ENCODE measurements at regions not wholly inside any gene's neighbourhood (a gene's known extent, or its start where the extent isn't known, plus 50 kb on each side); places are given as distances from the start of the nearest gene placed in this dataset.

DNA sequence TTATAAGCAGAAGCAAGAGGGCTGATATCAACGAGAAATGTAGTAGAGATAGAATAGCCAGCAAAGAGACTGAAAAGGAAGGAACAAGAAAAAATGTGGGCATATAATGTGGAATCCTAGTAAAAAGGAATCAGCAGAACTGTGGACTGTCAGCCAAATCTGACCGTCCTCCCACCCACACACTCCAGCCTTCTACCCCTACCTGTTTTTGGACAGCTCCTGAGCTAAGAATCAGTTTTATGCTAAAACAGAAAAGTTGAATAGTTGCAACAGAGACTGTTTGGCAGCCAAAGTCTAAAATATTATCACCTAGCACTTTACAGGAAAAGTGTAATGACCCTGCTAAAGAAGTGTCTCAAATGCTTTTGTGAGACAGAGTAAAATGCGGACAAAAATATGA lies 533.3 kb upstream of the CXADR start:
- DNase-seq: no peak

GRCh38 chr21:16983420-16983819 lies 529.4 kb upstream of the CXADR start:
- no peak for DNase-seq

- no peak for DNase-seq
Measured at GRCh38 chr21:16992448-16992847, 520.4 kb upstream of the CXADR start.

GRCh38 chr21:16993416-16994038 lies 519.3 kb upstream of the CXADR start:
- DNase-seq: no peak

GRCh38 chr21:17002594-17003257 lies 510.1 kb upstream of the CXADR start:
- DNase-seq: no peak

DNA sequence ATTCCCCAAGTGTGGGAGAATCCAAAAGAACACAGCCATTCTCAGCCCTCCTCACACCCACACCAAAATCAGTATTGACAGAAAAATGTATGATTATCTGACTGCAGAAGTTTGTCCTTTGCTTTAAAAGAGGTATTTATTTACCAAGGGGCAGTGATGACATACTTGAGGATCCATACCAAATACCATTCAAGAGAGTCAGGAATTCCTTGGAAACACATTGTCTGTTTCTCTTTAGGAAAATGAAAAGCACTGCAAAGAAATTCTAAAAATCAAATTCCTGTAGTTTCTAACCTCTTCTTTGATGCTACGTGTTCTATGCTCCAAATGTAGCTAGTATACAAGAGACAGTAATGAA lies 509.6 kb upstream of the CXADR start:
- DNase-seq: no peak

DNA sequence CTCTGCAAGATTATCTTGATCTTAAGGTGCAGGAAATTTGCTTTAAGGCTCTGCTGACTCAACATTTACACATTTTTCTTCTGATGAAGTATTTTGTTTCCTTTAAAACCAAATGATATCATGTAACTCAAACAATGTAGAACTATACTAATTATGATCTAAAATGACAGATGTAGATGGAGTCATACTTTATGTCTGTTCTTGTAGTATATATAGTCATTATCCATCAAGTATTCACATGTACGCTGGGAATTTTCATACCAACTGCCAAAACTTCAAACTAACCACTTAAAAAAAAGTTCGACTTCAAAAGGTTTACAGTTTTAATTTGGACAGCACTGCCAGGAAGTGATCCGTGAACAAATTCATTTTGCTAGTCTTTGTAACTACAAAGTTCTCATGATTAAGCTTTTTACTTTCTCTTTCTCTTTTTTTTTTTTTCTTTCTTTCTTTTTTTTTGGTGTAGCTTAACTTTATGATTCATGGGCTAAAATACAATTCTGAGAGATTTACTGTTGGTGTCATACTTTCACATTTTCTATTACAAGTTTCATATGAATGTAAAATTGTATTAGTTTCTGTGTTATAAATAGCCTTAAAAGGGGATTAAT lies 509.0 kb upstream of the CXADR start:
- DNase-seq: no peak

DNA sequence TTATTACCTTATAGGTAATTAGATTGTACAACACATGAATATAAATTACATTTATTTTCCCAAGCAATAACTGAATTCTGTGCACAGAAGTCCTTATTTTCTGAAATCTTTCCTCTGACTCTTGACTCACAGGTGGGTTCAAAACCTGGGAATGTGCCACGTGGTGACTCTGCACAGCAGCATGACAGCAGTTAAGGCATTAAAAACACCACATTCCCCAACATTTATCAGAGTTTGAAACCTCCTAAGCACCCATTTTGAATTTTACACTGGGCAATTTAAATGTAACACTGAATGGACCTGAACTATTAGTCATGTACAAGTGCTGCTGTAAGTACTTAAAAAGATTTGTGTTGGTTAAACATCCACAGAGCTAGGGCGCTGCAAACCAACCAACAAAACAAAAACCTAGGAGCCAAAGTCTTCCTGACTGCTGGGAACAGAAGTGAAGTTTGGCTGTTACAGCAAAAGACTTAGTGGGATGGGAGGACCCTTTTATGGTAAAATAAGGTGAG lies 480.6 kb upstream of the CXADR start:
- no peak for DNase-seq

DNA sequence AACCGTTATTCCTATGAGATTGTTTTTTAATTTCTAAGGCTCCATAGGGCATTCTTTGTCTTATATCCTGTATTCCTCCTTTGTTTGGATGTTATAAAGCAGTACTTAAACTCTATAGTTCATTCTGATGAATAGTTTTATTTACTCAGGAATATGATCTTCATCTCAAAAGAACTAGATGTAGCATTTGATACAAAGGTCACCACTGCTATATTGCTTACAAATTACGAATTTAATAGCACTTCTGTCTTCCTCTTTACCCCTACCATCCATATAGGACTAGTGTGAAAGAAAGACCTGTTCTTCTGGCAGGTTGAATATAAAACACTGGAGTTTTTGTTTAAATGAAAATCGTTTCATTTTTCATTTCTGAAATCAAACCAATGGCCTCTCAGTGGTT lies 468.1 kb upstream of the CXADR start:
- DNase-seq: no peak

GRCh38 chr21:17045214-17045853 lies 467.5 kb upstream of the CXADR start:
- no peak for DNase-seq

DNA sequence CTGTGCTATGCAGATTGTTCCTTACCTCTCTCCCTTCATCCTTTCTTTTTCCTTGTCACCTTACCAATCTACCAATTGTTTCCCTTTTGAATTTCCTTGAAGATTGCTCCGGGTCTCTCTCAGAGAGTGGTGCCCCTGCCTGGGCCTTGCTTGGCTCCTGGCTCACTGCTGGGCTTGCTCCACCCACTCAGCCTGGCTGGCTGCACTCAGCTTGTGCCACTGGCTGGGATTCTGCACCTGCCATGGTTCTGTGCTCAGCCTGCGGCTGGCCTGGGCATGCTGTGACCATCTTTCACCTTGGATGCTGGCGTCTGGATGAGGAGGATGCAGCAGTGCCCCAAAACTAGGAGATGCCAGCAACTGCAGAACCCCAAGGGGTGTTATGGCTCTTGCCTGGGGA lies 463.9 kb upstream of the CXADR start:
- DNase-seq: no peak

GRCh38 chr21:17050156-17050555 lies 462.7 kb upstream of the CXADR start:
- no peak for DNase-seq

DNA sequence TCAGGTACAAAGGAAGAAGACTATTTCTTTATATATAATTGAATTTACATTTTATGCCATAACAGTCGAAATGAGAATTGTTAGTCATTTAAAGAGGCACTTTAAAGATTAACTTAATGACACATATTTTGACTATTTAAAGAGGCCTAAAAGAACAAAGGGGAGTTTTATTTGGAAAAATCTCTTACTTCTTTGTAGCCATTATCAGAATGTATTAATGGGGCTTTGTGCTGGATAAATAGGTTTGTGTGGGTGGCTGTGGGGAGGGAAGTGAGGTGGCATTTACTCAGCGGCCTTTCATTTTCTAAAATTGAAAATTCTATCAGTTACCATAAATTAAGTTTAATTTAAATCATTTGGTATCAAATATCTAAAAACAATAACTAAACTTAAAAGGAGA lies 462.2 kb upstream of the CXADR start:
- DNase-seq: no peak

GRCh38 chr21:17051054-17051453 lies 461.8 kb upstream of the CXADR start:
- no peak for DNase-seq

- no peak for DNase-seq
Measured at GRCh38 chr21:17053321-17053720, 459.5 kb upstream of the CXADR start.

GRCh38 chr21:17059936-17060335 lies 452.9 kb upstream of the CXADR start:
- DNase-seq: no peak

- no peak for DNase-seq
Measured at GRCh38 chr21:17066006-17066405, 446.8 kb upstream of the CXADR start.

- DNase-seq: no peak
Measured at GRCh38 chr21:17071093-17071492, 441.8 kb upstream of the CXADR start.

DNA sequence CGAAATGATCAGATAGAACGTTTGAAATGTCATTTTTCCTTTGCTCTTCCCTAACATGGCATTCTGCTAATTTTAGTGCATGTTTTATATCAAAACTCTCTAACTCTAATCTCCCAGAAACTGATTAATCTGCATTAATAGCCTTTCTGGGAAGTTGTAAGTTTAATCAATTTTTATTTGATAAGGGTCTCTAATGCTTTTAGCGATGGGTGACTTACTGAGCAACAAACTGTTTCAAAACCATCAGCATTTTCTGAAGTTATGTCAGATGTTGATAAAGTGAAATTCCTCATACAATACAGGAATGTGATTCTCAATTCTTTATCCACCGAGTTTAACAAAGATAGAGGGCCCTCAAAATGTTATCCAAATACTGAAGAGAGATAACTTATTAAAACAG lies 431.6 kb upstream of the CXADR start:
- no peak for DNase-seq

DNA sequence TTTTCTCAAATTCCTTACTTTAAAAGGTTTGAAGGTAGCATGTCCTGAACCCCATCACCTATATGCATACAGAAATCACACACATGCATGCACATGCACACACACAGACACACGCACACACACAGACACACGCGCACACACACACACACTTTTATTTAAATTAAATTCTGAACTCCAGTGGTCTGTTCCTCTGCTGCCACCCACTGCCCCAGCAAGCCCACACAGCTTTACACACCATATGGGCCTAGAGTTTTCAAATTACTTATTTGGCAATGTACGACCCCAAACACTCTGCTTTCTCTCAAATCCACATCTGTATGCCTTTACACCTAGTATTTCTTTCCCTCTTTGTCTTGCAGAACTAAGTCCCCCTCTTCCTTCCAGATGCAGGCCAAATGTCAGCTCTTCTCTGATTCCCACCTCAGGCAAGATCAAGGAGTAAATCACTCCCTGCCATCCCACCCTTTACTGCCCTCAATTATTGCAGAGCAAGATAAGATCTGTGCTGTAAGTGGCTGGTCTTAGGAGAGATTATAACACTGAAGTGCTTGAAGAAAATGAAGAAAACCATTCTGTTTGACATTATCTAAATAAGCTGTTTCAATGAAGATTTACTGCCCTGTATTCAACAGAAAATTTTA lies 429.9 kb upstream of the CXADR start:
- no peak for DNase-seq

DNA sequence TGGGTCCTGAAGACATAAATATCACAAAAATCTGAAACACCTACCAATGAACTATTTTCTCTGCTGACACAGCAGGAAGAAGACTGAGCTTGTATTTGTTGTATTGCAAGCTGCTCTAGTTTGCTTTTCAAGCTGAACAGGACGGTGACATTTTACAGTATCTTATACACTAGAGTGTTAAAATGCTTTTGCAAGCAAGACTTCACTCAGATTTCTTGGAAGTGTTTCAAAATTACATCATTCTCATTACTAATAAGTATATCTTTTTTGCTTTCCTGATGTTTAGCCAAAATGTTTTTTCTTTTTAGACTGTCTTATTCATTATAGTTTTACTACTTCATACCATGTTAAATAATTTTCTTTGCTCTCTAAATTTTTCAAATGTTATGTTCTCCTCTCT lies 427.1 kb upstream of the CXADR start:
- no peak for DNase-seq

DNA sequence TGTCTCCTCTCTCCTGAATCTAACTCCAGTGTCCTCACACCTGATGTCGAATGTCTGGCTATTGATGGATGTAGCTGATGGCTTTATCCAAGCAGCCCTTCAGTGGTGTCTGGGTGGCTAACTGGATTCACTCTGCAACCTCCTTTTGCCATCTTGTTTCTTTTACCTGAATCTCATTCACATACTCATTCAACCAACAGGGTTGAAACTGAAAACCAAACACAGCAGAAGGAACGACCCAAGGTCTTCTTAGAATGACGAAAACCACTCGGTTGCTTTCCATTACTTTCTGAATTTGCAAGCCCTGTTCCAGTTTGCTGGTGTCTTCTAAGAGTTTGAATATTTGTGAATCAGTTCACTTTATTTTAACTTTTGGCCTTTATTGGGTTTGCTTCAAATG lies 424.3 kb upstream of the CXADR start:
- no peak for DNase-seq

- no peak for DNase-seq
Measured at GRCh38 chr21:17089091-17089491, 423.8 kb upstream of the CXADR start.

DNA sequence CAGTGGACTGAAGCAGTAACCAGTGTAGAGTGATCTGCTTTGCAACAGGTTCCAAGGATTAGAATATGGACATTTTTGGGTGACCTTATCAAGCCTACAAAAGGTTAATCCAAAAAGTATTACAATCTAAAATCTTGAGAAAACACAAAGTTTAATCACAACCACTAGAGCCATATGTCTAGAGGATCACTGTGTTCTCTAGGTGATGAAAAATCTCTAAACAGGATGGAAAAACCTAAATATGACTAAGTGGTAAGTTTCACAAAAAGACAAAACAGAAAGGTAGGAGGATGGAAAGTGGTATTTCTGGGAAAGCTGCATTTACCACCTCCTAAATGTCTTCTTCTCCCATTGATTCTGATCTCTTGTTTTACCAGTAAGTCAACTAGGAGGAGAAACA lies 411.1 kb upstream of the CXADR start:
- no peak for DNase-seq
